ENCODE measurements at regions not wholly inside any gene's neighbourhood (a gene's known extent, or its start where the extent isn't known, plus 50 kb on each side); places are given as distances from the start of the nearest gene placed in this dataset.

DNA sequence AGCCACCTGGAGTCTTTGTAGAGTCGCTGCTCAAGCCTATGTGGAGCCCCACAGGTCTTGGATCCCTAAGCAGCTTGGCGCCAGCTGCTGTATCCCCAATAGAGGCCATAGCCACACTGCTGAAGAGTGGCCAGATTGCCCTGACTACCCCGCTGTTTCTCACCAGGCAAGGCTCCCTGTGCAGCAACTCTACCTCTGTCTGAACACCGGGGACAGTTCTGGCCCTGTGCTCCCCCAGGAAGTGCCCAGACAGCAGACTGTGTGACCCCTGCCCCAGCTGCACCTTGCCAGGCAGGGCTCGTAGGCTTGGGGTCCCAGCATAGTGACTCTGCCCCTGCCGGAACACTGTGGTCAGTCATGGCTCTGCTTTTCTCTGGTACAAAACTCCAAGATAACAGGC, 53.5 kb upstream of the GALNT13 start:
- no peak for DNase-seq
- H3K23me2 ChIP-seq (ENCODE audit: insufficient read length, low read depth, low read length, poor library complexity, severe bottlenecking) = no peaks in the 10 kb centered on the region
- no peak overlapping the region; a peak in 1 of 7 replicates for H3K27ac Mint-ChIP-seq
- no peak overlapping the region for H3K23ac ChIP-seq (ENCODE audit: insufficient read length, low read depth, low read length)
- H3K27me3 Mint-ChIP-seq (ENCODE audit: low read depth) = no peaks in the 10 kb centered on the region
- H3K4me2 ChIP-seq (ENCODE audit: insufficient read depth, insufficient read length, low read length) = no peak overlapping the region
- no peaks in the 10 kb centered on the region for H3K79me1 ChIP-seq (ENCODE audit: insufficient read depth, low read depth, low read length, poor library complexity, severe bottlenecking)
- TF ChIP-seq, protein P1, sequence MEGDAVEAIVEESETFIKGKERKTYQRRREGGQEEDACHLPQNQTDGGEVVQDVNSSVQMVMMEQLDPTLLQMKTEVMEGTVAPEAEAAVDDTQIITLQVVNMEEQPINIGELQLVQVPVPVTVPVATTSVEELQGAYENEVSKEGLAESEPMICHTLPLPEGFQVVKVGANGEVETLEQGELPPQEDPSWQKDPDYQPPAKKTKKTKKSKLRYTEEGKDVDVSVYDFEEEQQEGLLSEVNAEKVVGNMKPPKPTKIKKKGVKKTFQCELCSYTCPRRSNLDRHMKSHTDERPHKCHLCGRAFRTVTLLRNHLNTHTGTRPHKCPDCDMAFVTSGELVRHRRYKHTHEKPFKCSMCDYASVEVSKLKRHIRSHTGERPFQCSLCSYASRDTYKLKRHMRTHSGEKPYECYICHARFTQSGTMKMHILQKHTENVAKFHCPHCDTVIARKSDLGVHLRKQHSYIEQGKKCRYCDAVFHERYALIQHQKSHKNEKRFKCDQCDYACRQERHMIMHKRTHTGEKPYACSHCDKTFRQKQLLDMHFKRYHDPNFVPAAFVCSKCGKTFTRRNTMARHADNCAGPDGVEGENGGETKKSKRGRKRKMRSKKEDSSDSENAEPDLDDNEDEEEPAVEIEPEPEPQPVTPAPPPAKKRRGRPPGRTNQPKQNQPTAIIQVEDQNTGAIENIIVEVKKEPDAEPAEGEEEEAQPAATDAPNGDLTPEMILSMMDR (conservative IDR thresholded peaks at IDR 0.05) = no peak
- H3K36me3 Mint-ChIP-seq (ENCODE audit: insufficient read depth in 1 of 3, low read depth in 3 of 3) = no peaks in the 10 kb centered on the region
- H3K9ac ChIP-seq (ENCODE audit: extremely low read depth, insufficient read length, low read length) = no peak overlapping the region
- H3K27ac ChIP-seq (ENCODE audit: insufficient read length, low read depth, low read length) = no peak overlapping the region
- H3K4ac ChIP-seq (ENCODE audit: low read depth, low read length) = no peak overlapping the region
- H2BK120ac ChIP-seq (ENCODE audit: low read depth, low read length, poor library complexity, severe bottlenecking) = no peak overlapping the region
- WGBS (ENCODE audit: extremely low coverage, insufficient read length, low lambda C conversion rate) = no CpG with 5 or more reads among the region's 6 CpGs
- no peak overlapping the region for H4K5ac ChIP-seq (ENCODE audit: insufficient read length, low read depth, low read length)
- no peak overlapping the region for H2AK5ac ChIP-seq (ENCODE audit: insufficient read length, low read length)
- H3T11ph ChIP-seq (ENCODE audit: low read length) = no peak overlapping the region
- H2BK20ac ChIP-seq (ENCODE audit: low read depth, low read length, poor library complexity, severe bottlenecking) = no peak overlapping the region
- no peak overlapping the region for H4K91ac ChIP-seq (ENCODE audit: insufficient read length, low read depth, low read length)
- no peaks in the 10 kb centered on the region for H3K9me3 Mint-ChIP-seq
- no peak overlapping the region for H3K18ac ChIP-seq (ENCODE audit: insufficient read length, low read depth, low read length)
- H3K4me3 Mint-ChIP-seq = no peak overlapping the region
- H2AFZ ChIP-seq (ENCODE audit: low read length) = no peak overlapping the region
- H3K4me1 ChIP-seq (ENCODE audit: insufficient read depth, low read length) = no peaks in the 10 kb centered on the region
- no peak overlapping the region for H4K8ac ChIP-seq (replicated peaks; ENCODE audit: insufficient read length, low read depth, low read length)
- no peak overlapping the region for H2BK12ac ChIP-seq (ENCODE audit: insufficient read length, low read depth, low read length)
- H2BK15ac ChIP-seq (ENCODE audit: low read depth, low read length) = no peak overlapping the region
- H3K27me3 ChIP-seq (ENCODE audit: insufficient read depth, low read length) = no peaks in the 10 kb centered on the region
- H3K14ac ChIP-seq (ENCODE audit: insufficient read depth, low read length) = no peak overlapping the region
- no peaks in the 10 kb centered on the region for H4K20me1 ChIP-seq (ENCODE audit: control insufficient read depth, insufficient read depth, insufficient read length)
- H2BK5ac ChIP-seq (ENCODE audit: insufficient read length, low read length) = no peak overlapping the region
- H3K79me2 ChIP-seq (ENCODE audit: insufficient read depth, low read length) = no peaks in the 10 kb centered on the region
- peaks cover 0 to 2% of the 10 kb centered on the region in 2 experiments; a peak in 1 of 4 replicates for H3K4me1 Mint-ChIP-seq
- H3K9me3 ChIP-seq (ENCODE audit: control insufficient read depth, low read depth, low read length) = no peaks in the 10 kb centered on the region
- no peak overlapping the region for H3K56ac ChIP-seq (ENCODE audit: insufficient read length, low read depth, low read length)
